A549 (cell line): ENCODE measurements at regions not wholly inside any gene's neighbourhood (a gene's known extent, or its start where the extent isn't known, plus 50 kb on each side); places are given as distances from the start of the nearest gene placed in this dataset.

ENCODE experiments used
- CTCF ChIP-seq: fragments of >200 bp; sonication (Bioruptor Twin); formaldehyde crosslinking; IDR thresholded peaks from 3 replicates; pipeline ENCODE4 v1.5.1; 2016
- EHMT2 ChIP-seq: fragments of 200-600 bp; sonication (generic); IDR thresholded peaks from 2 replicates; pipeline ENCODE4 v1.6.1; 2016; ENCODE audit warnings: antibody characterized with exemption, low read depth, mild to moderate bottlenecking, moderate library complexity
- HMGXB4 ChIP-seq: fragments of 250-450 bp; sonication (Bioruptor Pico); IDR thresholded peaks from 2 replicates; pipeline ENCODE4 v1.5.0; 2021; ENCODE audit warnings: mild to moderate bottlenecking, moderate library complexity, borderline replicate concordance
- HOXB5 ChIP-seq: fragments of 250-450 bp; sonication (Bioruptor Pico); IDR thresholded peaks from 2 replicates; pipeline ENCODE4 v1.5.0; 2020; ENCODE audit warnings: mild to moderate bottlenecking, moderate library complexity
- MYC ChIP-seq: IDR thresholded peaks from 2 replicates; pipeline ENCODE4 v1.6.1; 2012; ENCODE audit warnings: mild to moderate bottlenecking, inconsistent platforms, low read length, improper control_type of control experiment, borderline replicate concordance
- POLR2A ChIP-seq: IDR thresholded peaks from 2 replicates; pipeline ENCODE4 v1.6.1; 2012; ENCODE audit warnings: mild to moderate bottlenecking, low read length
- RAD21 ChIP-seq, 2 experiments: fragments of >200 bp in 1 of 2; sonication (Bioruptor Twin) in 1 of 2; formaldehyde crosslinking in 1 of 2; IDR thresholded peaks in 1 of 2; conservative IDR thresholded peaks in 1 of 2; 2 replicates in 1 of 2; 3 replicates in 1 of 2; pipeline ENCODE4 v1.6.1; 2012 to 2018; ENCODE audit warnings: inconsistent platforms in 1 of 2
- USF2 ChIP-seq: fragments of 450-650 bp; IDR thresholded peaks from 2 replicates; pipeline ENCODE4 v1.6.1; 2014; ENCODE audit warnings: antibody characterized with exemption
- ZC3H11A ChIP-seq: fragments of 450-650 bp; IDR thresholded peaks from 2 replicates; pipeline ENCODE4 v1.6.1; 2014; ENCODE audit warnings: antibody characterized with exemption, mild to moderate bottlenecking

- TF ChIP-seq HOXB5 (CRISPR knock-in tag) (no peak), MYC (no peak), CTCF (no peak), USF2 (no peak), HMGXB4 (CRISPR knock-in tag) (no peak), POLR2A (no peak), RAD21 (conservative IDR thresholded peaks at IDR 0.05 in 1 of 2, IDR thresholded peaks at IDR 0.05 in 1 of 2) (no peak), ZC3H11A (no peak), EHMT2 (no peak)
These were observed 211.4 kb upstream of the CDYL start for GRCh38 chr6:4564801-4565271.
